ENCODE measurements at regions not wholly inside any gene's neighbourhood (a gene's known extent, or its start where the extent isn't known, plus 50 kb on each side); places are given as distances from the start of the nearest gene placed in this dataset.

- TF ChIP-seq ZNF473 (tag by site-specific recombination; IDR thresholded peaks at IDR 0.05) (no peak), PRDM4 (tag by site-specific recombination; IDR thresholded peaks at IDR 0.05) (no peak), CTCF (tag by site-specific recombination; IDR thresholded peaks at IDR 0.05) (no peak), ATF2 (tag by site-specific recombination; IDR thresholded peaks at IDR 0.05; ENCODE audit: low read depth) (no peak), YY1 (tag by site-specific recombination; IDR thresholded peaks at IDR 0.05) (no peak), ZBTB49 (tag by site-specific recombination; IDR thresholded peaks at IDR 0.05; ENCODE audit: low read depth) (no peak), ZNF362 (tag by site-specific recombination; IDR thresholded peaks at IDR 0.05) (no peak)
Measured at GRCh38 chr20:60314727-60315126, 356.5 kb downstream of the CDH26 start.

Data from HEK293 (cell line).